SK-N-SH (cell line): ENCODE measurements at regions not wholly inside any gene's neighbourhood (a gene's known extent, or its start where the extent isn't known, plus 50 kb on each side); places are given as distances from the start of the nearest gene placed in this dataset.

Experiments
- CTCF ChIP-seq: fragments of 200-600 bp; sonication (generic); IDR thresholded peaks from 2 replicates; pipeline ENCODE4 v1.6.1; 2017; ENCODE audit warnings: antibody characterized with exemption, mild to moderate bottlenecking, moderate library complexity
- EP300 ChIP-seq, 2 experiments: IDR thresholded peaks; 2 replicates each; pipeline versions ENCODE4 v1.4.0 to v1.6.1; 2012; ENCODE audit warnings: borderline replicate concordance in 1 of 2, low read depth in 1 of 2, low read length in 1 of 2
- IRF3 ChIP-seq: fragments of 150-350 bp; IDR thresholded peaks from 2 replicates; pipeline ENCODE4 v1.6.1; 2016; ENCODE audit warnings: mild to moderate bottlenecking, low read depth, low read length
- MAX ChIP-seq: IDR thresholded peaks from 2 replicates; pipeline ENCODE4 v1.4.0; 2012; ENCODE audit warnings: low read depth
- MEF2A ChIP-seq: IDR thresholded peaks from 2 replicates; pipeline ENCODE4 v1.4.0; 2012; ENCODE audit warnings: low read depth, borderline replicate concordance
- MXI1 ChIP-seq: IDR thresholded peaks from 2 replicates; pipeline ENCODE4 v1.6.1; 2012; ENCODE audit warnings: mild to moderate bottlenecking, low read depth, low read length, improper control_type of control experiment
- POLR2AphosphoS5 ChIP-seq: IDR thresholded peaks from 2 replicates; pipeline ENCODE4 v1.6.1; 2012; ENCODE audit warnings: low read depth, low read length
- TAF1 ChIP-seq: IDR thresholded peaks from 2 replicates; pipeline ENCODE4 v1.6.1; 2012; ENCODE audit warnings: low read depth, mild to moderate bottlenecking, low read length, moderate library complexity, borderline replicate concordance

- TF ChIP-seq CTCF: peak; percentile 22; the same call in 1 of the 2 replicates
- no peak for TF ChIP-seq MXI1
- no peak for TF ChIP-seq EP300 (IDR thresholded peaks at IDR 0.05; ENCODE audit: borderline replicate concordance in 1 of 2, low read depth in 1 of 2, low read length in 1 of 2)
- TF ChIP-seq POLR2AphosphoS5: no peak
- no peak for TF ChIP-seq MEF2A
- no peak for TF ChIP-seq IRF3
- no peak for TF ChIP-seq TAF1
- TF ChIP-seq MAX: no peak
Observed at GRCh38 chr3:191768421-191768820, 307.5 kb downstream of the PYDC2 start.
